ENCODE measurements at regions not wholly inside any gene's neighbourhood (a gene's known extent, or its start where the extent isn't known, plus 50 kb on each side); places are given as distances from the start of the nearest gene placed in this dataset.

- in situ Hi-C loops (cut with HindIII; ENCODE audit: low pct_unique_long_range_greater_than_20kb, low sequenced_read_pairs) = no loop called here
- DNase-seq (ENCODE audit: low read depth) = no peak
Observed at GRCh38 chr7:46557781-46558180, 636.7 kb upstream of the IGFBP3 start.

GRCh38 chr7:46557295-46557711 lies 636.2 kb upstream of the IGFBP3 start:
- DNase-seq (ENCODE audit: low read depth) = peak; percentile 96
- in situ Hi-C loops (cut with HindIII; ENCODE audit: low pct_unique_long_range_greater_than_20kb, low sequenced_read_pairs) = no loop called here

- in situ Hi-C loops (cut with HindIII; ENCODE audit: low pct_unique_long_range_greater_than_20kb, low sequenced_read_pairs) = no loop called here
- peak; percentile 28 for DNase-seq (ENCODE audit: low read depth)
Observed at GRCh38 chr7:46554688-46555422, 633.8 kb upstream of the IGFBP3 start.

- in situ Hi-C loops (cut with HindIII; ENCODE audit: low pct_unique_long_range_greater_than_20kb, low sequenced_read_pairs) = no loop called here
- DNase-seq (ENCODE audit: low read depth) = no peak
Observed at GRCh38 chr7:46551603-46552002, 630.5 kb upstream of the IGFBP3 start.

- in situ Hi-C loops (cut with HindIII; ENCODE audit: low pct_unique_long_range_greater_than_20kb, low sequenced_read_pairs) = no loop called here
- DNase-seq (ENCODE audit: low read depth) = no peak
Observed at GRCh38 chr7:46550864-46551263, 629.8 kb upstream of the IGFBP3 start.

GRCh38 chr7:46549892-46550639 lies 629.0 kb upstream of the IGFBP3 start:
- in situ Hi-C loops (cut with HindIII; ENCODE audit: low pct_unique_long_range_greater_than_20kb, low sequenced_read_pairs) = no loop called here
- no peak for DNase-seq (ENCODE audit: low read depth)

- in situ Hi-C loops (cut with HindIII; ENCODE audit: low pct_unique_long_range_greater_than_20kb, low sequenced_read_pairs) = no loop called here
- DNase-seq (ENCODE audit: low read depth) = no peak
Observed at GRCh38 chr7:46549347-46549746, 628.3 kb upstream of the IGFBP3 start.

GRCh38 chr7:46547044-46547443 lies 626.0 kb upstream of the IGFBP3 start:
- no peak for DNase-seq (ENCODE audit: low read depth)
- in situ Hi-C loops (cut with HindIII; ENCODE audit: low pct_unique_long_range_greater_than_20kb, low sequenced_read_pairs) = no loop called here

- in situ Hi-C loops (cut with HindIII; ENCODE audit: low pct_unique_long_range_greater_than_20kb, low sequenced_read_pairs) = no loop called here
- DNase-seq (ENCODE audit: low read depth) = peak; percentile 89
Observed at GRCh38 chr7:46545790-46546189, 624.7 kb upstream of the IGFBP3 start.

GRCh38 chr7:46544396-46545008 lies 623.4 kb upstream of the IGFBP3 start:
- in situ Hi-C loops (cut with HindIII; ENCODE audit: low pct_unique_long_range_greater_than_20kb, low sequenced_read_pairs) = no loop called here

GRCh38 chr7:46542076-46542475 lies 621.0 kb upstream of the IGFBP3 start:
- in situ Hi-C loops (cut with HindIII; ENCODE audit: low pct_unique_long_range_greater_than_20kb, low sequenced_read_pairs) = no loop called here

More at GRCh38 chr7:46544396-46545008, 623.4 kb upstream of the IGFBP3 start:
- peak; percentile 76 for DNase-seq (ENCODE audit: low read depth)

GRCh38 chr7:46539892-46540483 lies 618.9 kb upstream of the IGFBP3 start:
- in situ Hi-C loops (cut with HindIII; ENCODE audit: low pct_unique_long_range_greater_than_20kb, low sequenced_read_pairs) = no loop called here
- no peak for DNase-seq (ENCODE audit: low read depth)

More at GRCh38 chr7:46542076-46542475, 621.0 kb upstream of the IGFBP3 start:
- no peak for DNase-seq (ENCODE audit: low read depth)

- in situ Hi-C loops (cut with HindIII; ENCODE audit: low pct_unique_long_range_greater_than_20kb, low sequenced_read_pairs) = no loop called here
- no peak for DNase-seq (ENCODE audit: low read depth)
Observed at GRCh38 chr7:46537191-46537905, 616.3 kb upstream of the IGFBP3 start.

- peak; percentile 93 for DNase-seq (ENCODE audit: low read depth)
- in situ Hi-C loops (cut with HindIII; ENCODE audit: low pct_unique_long_range_greater_than_20kb, low sequenced_read_pairs) = no loop called here
Observed at GRCh38 chr7:46534664-46535588, 613.9 kb upstream of the IGFBP3 start.

- in situ Hi-C loops (cut with HindIII; ENCODE audit: low pct_unique_long_range_greater_than_20kb, low sequenced_read_pairs) = no loop called here
- no peak for DNase-seq (ENCODE audit: low read depth)
Observed at GRCh38 chr7:46533946-46534345, 612.9 kb upstream of the IGFBP3 start.

- in situ Hi-C loops (cut with HindIII; ENCODE audit: low pct_unique_long_range_greater_than_20kb, low sequenced_read_pairs) = no loop called here
- DNase-seq (ENCODE audit: low read depth) = no peak
Observed at GRCh38 chr7:46532571-46532970, 611.5 kb upstream of the IGFBP3 start.

GRCh38 chr7:46530081-46530750 lies 609.1 kb upstream of the IGFBP3 start:
- no peak for DNase-seq (ENCODE audit: low read depth)
- in situ Hi-C loops (cut with HindIII; ENCODE audit: low pct_unique_long_range_greater_than_20kb, low sequenced_read_pairs) = no loop called here

All from Caki2 (cell line).